ENCODE measurements at regions not wholly inside any gene's neighbourhood (a gene's known extent, or its start where the extent isn't known, plus 50 kb on each side); places are given as distances from the start of the nearest gene placed in this dataset.

- TF ChIP-seq CTCF (conservative IDR thresholded peaks at IDR 0.05) (peak; percentile 36; the same call in 1 of the 2 replicates), EZH2 (IDR thresholded peaks at IDR 0.05; ENCODE audit: low read depth) (no peak)
Observed at GRCh38 chr4:122224348-122224747, 72.2 kb downstream of the BLTP1 start.

Measured in PC-9 (cell line).